NCI-H748 (cell line): ENCODE measurements at regions not wholly inside any gene's neighbourhood (a gene's known extent, or its start where the extent isn't known, plus 50 kb on each side); places are given as distances from the start of the nearest gene placed in this dataset.

ENCODE experiments used
- DNase-seq: peaks from one replicate; lab custom pipeline; 2025; ENCODE audit not compliant: unreplicated experiment; lab: John Stamatoyannopoulos, UW

DNA sequence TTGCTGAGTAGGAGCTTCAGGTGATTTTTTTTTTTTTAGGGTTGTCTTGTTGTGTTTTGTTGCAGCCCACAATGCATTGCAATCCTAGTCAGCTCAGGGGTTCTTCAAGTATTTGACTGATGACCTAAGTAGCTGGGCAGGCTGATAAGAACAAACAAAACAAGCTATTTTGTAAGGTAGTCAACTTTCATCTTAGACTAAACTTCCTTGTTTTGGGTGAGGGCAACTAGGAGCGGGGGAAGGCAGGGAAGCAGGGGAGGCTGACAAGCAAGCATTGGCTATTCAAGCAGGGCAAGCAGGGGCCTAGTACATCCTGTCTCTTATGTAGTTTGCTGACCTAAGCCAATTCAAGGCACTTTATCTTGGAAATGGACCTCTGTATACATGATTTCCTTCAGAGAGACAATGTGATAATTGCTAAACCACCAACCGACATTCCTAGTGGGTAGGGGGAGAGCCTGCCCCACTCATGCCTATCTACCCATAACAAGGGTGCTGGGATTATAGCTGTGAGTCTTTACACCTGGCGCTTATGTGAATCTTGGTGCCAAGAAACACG is 163.3 kb upstream of the PRKCQ start:
- DNase-seq = no peak

GRCh38 chr10:6741541-6741941 is 161.5 kb upstream of the PRKCQ start:
- no peak for DNase-seq

DNA sequence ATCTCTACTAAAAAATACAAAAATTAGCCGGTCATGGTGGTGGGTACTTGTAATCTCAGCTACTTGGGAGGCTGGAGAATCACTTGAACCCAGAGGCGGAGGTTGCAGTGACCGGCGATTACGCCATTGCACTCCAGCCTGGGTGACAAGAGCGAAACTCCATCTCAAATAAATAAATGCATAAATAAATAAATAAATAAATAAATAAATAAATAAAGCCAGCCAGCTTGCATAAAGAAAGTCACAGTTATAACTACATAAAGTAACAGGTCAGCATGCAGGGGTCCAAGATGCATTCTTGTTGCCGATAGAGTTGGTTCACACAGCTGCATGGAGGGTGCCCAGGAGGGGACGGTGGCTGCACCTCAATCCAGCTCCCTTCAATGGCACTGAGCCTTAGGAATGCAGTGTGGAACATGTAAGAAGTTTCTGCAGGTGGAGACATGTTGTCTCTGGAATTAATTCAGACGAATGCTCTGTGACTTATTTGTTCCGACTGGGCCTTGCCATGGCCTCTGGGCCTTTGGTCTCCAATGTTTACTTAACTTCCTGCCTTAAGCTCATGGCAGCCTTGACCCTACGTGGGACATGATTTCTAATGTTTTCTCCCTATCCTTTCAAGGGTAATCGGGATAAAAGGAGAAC is 159.6 kb upstream of the PRKCQ start:
- DNase-seq = no peak

DNA sequence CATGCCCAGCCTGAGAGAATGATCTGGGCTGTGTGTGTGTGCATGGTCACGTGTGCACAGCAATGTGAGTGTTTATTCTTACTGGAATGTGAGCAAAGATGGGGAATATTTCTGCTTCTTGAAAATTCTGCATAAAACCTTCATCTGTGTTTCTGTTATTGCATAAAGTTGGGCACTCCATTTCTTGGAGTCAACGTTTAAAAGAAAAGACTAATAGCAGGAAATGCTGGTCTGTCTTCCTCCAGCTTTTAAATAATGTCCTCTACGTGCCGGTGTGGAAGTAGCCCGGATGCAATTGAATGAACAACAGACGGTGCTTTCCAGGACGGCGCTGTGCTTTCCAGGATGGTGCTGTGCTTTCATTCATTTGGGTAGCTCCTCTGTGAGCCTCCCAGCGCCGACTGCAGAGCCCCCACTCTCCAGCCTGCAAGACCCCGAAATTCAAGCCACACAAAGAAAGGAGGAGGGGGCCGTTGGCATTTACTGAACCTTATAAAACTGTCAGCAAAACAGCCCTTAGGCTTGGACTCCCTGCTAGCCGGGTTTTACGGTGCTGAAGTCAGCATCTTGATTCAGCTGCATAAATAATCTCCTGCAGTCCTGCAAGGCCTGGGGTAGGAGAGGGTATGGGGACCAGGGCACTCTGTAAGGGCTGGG is 158.2 kb upstream of the PRKCQ start:
- peak; percentile 8 for DNase-seq

- no peak for DNase-seq
Measured at GRCh38 chr10:6737758-6738111, 157.7 kb upstream of the PRKCQ start.

GRCh38 chr10:6737080-6737641 is 157.1 kb upstream of the PRKCQ start:
- DNase-seq = no peak

GRCh38 chr10:6734286-6734685 is 154.2 kb upstream of the PRKCQ start:
- DNase-seq = no peak

GRCh38 chr10:6729861-6730344 is 149.8 kb upstream of the PRKCQ start:
- peak; percentile 22 for DNase-seq

GRCh38 chr10:6729071-6729774 is 149.1 kb upstream of the PRKCQ start:
- DNase-seq = no peak

DNA sequence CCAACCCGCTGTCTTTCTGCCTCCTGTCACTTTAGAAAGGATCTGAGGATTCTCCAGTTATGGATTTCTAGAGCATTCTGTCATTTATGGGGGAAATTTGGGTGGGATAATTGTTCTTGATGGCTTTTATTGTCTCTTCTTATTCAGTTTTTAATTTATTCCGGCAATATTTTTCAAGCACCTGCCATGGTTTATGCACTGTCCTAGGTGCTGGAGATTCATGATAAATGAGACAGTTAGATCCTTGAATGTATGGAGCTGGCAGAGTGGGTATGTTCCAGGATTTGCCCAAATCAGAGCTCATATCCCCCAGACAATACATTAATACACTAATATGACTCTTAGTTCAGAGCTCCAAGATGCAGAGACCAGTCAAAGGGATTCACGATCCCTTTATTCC is 146.8 kb upstream of the PRKCQ start:
- no peak for DNase-seq

DNA sequence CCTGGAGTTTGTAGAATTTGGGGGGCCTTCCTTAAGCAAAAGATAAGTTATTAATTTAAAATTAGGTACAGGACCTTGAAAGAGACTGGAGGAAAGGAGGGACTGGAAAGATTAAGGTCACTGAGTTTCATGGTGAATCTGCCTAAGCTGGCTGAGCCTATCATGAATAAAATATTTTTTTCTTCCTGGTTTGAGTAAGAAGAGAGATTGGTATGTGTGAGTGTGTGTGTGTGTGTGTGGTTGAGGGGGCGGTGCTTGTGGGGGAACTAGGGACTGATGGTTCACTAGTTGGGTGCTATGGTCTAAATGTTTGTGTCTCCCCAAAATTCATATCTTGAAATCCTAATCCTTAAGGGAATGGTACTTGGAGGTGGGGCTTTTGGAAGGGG is 142.5 kb upstream of the PRKCQ start:
- DNase-seq = no peak

DNA sequence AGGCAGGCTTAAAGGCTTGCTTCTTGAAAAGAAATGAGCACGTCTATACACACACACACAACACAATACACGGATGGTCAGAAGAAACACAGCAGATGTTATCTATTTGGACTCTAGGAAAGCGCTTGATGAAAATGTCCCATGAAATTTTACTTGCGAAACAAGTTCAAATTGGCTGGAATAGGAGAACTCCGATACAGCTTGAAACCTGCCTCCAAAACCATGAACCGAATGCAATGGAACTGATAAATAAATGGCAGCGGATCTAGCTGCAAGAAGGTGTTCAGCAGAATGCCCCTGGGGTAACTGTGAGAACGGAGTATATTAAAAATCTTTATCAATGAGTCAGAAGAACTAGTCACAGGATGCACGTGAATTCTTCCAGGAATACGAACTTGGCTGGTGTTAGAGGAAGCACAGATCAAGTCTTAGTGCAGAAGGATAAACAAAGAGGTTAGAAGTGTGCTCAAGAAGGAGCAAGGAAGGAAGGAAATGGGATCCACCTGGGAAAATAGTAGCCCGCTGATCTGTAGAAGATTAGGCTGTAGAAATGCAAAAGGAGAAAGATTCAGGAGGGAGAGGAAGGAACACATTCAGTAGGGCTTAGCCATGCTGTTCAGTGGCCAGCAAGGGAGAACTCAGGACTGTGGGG is 142.0 kb upstream of the PRKCQ start:
- DNase-seq = no peak

- DNase-seq = no peak
Measured at GRCh38 chr10:6721480-6721879, 141.4 kb upstream of the PRKCQ start.

GRCh38 chr10:6719561-6719960 is 139.5 kb upstream of the PRKCQ start:
- DNase-seq = no peak

- DNase-seq = no peak
Measured at GRCh38 chr10:6718550-6718949, 138.5 kb upstream of the PRKCQ start.

DNA sequence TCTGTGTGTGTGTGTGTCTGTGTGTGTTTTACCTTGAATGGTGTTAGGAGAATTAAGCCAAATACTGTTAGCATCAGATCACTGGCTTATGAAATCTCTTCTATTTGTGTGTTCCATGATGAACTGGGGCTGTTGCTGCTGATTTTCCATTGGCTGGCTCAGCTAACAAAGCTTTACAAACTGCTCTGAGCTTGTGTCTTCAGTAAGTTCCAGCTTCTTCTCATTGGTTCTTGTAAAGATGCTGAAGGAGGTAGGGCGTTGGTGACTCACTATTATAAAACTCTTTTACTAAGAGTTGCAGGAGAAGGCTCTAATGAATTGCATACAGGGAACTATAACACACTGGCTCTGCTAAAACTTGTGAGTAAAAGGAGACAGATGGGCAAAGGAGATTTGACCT is 136.4 kb upstream of the PRKCQ start:
- DNase-seq = no peak

DNA sequence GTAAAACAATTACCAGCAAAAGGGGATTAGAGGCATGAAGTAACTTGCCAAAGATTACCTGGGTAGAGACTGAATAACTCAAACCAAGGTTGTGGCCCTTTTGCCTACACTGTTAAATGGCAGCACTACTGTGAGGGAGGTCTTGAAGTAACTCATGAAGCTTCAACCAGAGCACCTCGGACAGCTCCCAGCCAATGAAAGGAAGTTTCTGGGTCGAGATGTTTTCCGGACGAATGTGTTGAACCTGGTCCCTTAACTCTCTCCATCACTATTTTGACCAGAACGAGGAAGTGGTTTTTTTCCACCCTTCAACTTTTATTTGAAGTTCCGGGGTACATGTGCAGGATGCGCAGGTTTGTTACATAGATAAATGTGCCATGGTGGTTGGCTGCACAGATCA is 133.6 kb upstream of the PRKCQ start:
- no peak for DNase-seq

DNA sequence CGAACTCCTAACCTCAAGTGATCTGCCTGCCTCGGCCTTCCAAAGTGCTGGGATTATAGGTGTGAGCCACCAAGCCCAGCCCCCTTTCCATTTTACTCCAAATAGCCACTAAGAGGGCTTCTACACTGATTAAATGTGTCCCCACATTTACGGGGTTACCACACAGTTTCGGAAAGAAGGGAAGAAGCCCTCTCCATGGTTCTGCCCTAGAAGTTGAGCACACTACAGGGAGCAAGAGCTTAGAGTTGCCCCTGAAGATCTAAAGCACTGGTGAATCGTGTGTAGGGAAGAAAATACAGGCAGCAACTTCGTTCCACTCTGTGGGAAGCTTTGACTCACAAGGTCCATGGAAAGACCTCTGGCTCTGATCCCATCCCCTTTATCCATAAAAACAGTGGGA is 133.0 kb upstream of the PRKCQ start:
- no peak for DNase-seq

- DNase-seq = no peak
Measured at GRCh38 chr10:6711881-6712280, 131.8 kb upstream of the PRKCQ start.

DNA sequence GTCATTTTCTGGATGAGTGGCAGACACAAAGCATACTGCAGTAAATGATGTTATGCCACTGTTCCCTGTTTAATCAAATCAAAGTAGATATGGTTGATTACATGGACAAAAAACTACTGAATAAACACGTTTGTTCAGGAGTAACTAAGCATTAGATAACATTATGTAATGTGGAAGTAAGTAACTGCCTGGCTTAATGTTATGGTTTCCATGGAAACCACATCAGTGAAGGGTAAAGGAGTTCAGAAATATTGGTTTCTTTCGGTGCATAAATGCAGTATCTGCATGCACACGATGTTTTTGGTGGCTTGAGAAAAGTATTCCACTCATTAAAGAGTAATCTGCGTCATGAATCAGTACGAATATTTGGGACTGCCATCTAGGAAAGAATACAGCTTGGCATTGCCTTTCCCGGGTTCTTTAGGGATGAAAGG is 131.3 kb upstream of the PRKCQ start:
- DNase-seq = peak; percentile 19

- DNase-seq = no peak
Measured at GRCh38 chr10:6707352-6707751, 127.3 kb upstream of the PRKCQ start.
